Chondrocyte (in vitro differentiated cells): ENCODE measurements at regions not wholly inside any gene's neighbourhood (a gene's known extent, or its start where the extent isn't known, plus 50 kb on each side); places are given as distances from the start of the nearest gene placed in this dataset.

Experiments used
- DNase-seq: peaks from one replicate; pipeline ENCODE4 v3.0.0; 2021; ENCODE audit warnings: mixed read lengths, low spot score
- H3K27ac Mint-ChIP-seq: one replicate; pipeline ENCODE4 v1.8.0; 2021; ENCODE audit warnings: mild to moderate bottlenecking, moderate library complexity, mixed read lengths; ENCODE audit not compliant: unreplicated experiment
- H3K27me3 Mint-ChIP-seq: 2 replicates; pipeline ENCODE4 v1.8.0; 2021; ENCODE audit warnings: low read depth, mixed read lengths
- H3K36me3 Mint-ChIP-seq: 2 replicates; pipeline ENCODE4 v1.8.0; 2021; ENCODE audit warnings: low read depth, mixed read lengths
- H3K4me1 Mint-ChIP-seq: 2 replicates; pipeline ENCODE4 v1.8.0; 2021; ENCODE audit warnings: low read depth, mild to moderate bottlenecking, mixed read lengths
- H3K4me3 Mint-ChIP-seq: one replicate; pipeline ENCODE4 v1.8.0; 2021; ENCODE audit warnings: mild to moderate bottlenecking, moderate library complexity, mixed read lengths; ENCODE audit not compliant: unreplicated experiment
- H3K9me3 Mint-ChIP-seq: 2 replicates; pipeline ENCODE4 v1.8.0; 2021; ENCODE audit warnings: low read depth, mixed read lengths
- CTCF ChIP-seq: fragments of 200-600 bp; sonication (generic); IDR thresholded peaks from 2 replicates; pipeline ENCODE4 v1.5.0; 2021; ENCODE audit warnings: antibody characterized with exemption, mild to moderate bottlenecking, moderate library complexity

- Mint-ChIP-seq H3K4me1 (peaks cover 6% of the 10 kb centered on the region), H3K27ac (no peak overlapping the region), H3K4me3 (no peak overlapping the region), H3K27me3 (peaks cover 14% of the 10 kb centered on the region), H3K36me3 (no peaks in the 10 kb centered on the region), H3K9me3 (no peaks in the 10 kb centered on the region)
- TF ChIP-seq CTCF, result no peak
- DNase-seq, result no peak
Measured at GRCh38 chr1:228810395-228810758, 75.1 kb downstream of the RHOU start.

- Mint-ChIP-seq H3K9me3 (no peaks in the 10 kb centered on the region), H3K4me3 (no peak overlapping the region), H3K36me3 (no peaks in the 10 kb centered on the region)
Measured at GRCh38 chr1:228810878-228811711, 75.8 kb downstream of the RHOU start.

GRCh38 chr1:228811712-228812305 is 76.5 kb downstream of the RHOU start:
- DNase-seq, result no peak
- Mint-ChIP-seq H3K27me3 (peaks cover 14% of the 10 kb centered on the region), H3K4me3 (no peak overlapping the region), H3K36me3 (no peaks in the 10 kb centered on the region), H3K4me1 (peaks cover 6% of the 10 kb centered on the region), H3K9me3 (no peaks in the 10 kb centered on the region), H3K27ac (no peak overlapping the region)
- TF ChIP-seq CTCF, result no peak

More at GRCh38 chr1:228810878-228811711, 75.8 kb downstream of the RHOU start:
- no peak for DNase-seq
- Mint-ChIP-seq H3K4me1 (peaks cover 6% of the 10 kb centered on the region), H3K27ac (no peak overlapping the region), H3K27me3 (peaks cover 10% of the 10 kb centered on the region)
- no peak for TF ChIP-seq CTCF

- Mint-ChIP-seq H3K4me3 (no peak overlapping the region), H3K36me3 (no peaks in the 10 kb centered on the region), H3K4me1 (peaks cover 6% of the 10 kb centered on the region), H3K27me3 (peaks cover 17% of the 10 kb centered on the region), H3K9me3 (no peaks in the 10 kb centered on the region), H3K27ac (no peak overlapping the region)
- no peak for DNase-seq
- no peak for TF ChIP-seq CTCF
Measured at GRCh38 chr1:228812961-228813360, 77.7 kb downstream of the RHOU start.

GRCh38 chr1:228814176-228814575 is 78.9 kb downstream of the RHOU start:
- DNase-seq, result no peak
- peaks cover 6% of the 10 kb centered on the region for H3K4me1 Mint-ChIP-seq
- no peaks in the 10 kb centered on the region for H3K36me3 Mint-ChIP-seq
- no peak for TF ChIP-seq CTCF
- no peak overlapping the region for H3K27ac Mint-ChIP-seq
- no peak overlapping the region for H3K4me3 Mint-ChIP-seq
- no peaks in the 10 kb centered on the region for H3K9me3 Mint-ChIP-seq
- H3K27me3 Mint-ChIP-seq, result peaks cover 13% of the 10 kb centered on the region
